PC-3 (cell line): ENCODE measurements at regions not wholly inside any gene's neighbourhood (a gene's known extent, or its start where the extent isn't known, plus 50 kb on each side); places are given as distances from the start of the nearest gene placed in this dataset.

Source experiments
- CTCF ChIP-seq: fragments of 300-600 bp; sonication (generic); conservative IDR thresholded peaks from 2 replicates; pipeline ENCODE4 v1.5.1; 2017; ENCODE audit warnings: antibody characterized with exemption, low read depth, mild to moderate bottlenecking, low read length
- EZH2 ChIP-seq: fragments of 300-600 bp; sonication (generic); IDR thresholded peaks from one replicate; pipeline ENCODE4 v1.6.1; 2017; ENCODE audit warnings: antibody characterized with exemption, mild to moderate bottlenecking, low read length; ENCODE audit not compliant: unreplicated experiment
- EZH2phosphoT487 ChIP-seq: fragments of 300-600 bp; sonication (generic); IDR thresholded peaks from 2 replicates; pipeline ENCODE4 v1.6.1; 2018; ENCODE audit warnings: mild to moderate bottlenecking, antibody characterized with exemption, low read length, borderline replicate concordance

- no peak for TF ChIP-seq CTCF
- no peak for TF ChIP-seq EZH2
- no peak for TF ChIP-seq EZH2phosphoT487
Observed at GRCh38 chr21:21969211-21969610, 971.0 kb downstream of the NCAM2 start.
